ENCODE measurements at regions not wholly inside any gene's neighbourhood (a gene's known extent, or its start where the extent isn't known, plus 50 kb on each side); places are given as distances from the start of the nearest gene placed in this dataset.

- no peak for DNase-seq (ENCODE audit: low read depth, low spot score)
- in situ Hi-C loops (cut with HindIII; ENCODE audit: low pct_unique_long_range_greater_than_20kb, low sequenced_read_pairs), result no loop called here
Measured at GRCh38 chr4:176383273-176384077, 63.7 kb downstream of the SPCS3 start.

GRCh38 chr4:176385601-176386000 is 65.8 kb downstream of the SPCS3 start:
- DNase-seq (ENCODE audit: low read depth, low spot score), result no peak
- in situ Hi-C loops (cut with HindIII; ENCODE audit: low pct_unique_long_range_greater_than_20kb, low sequenced_read_pairs), result no loop called here

- in situ Hi-C loops (cut with HindIII; ENCODE audit: low pct_unique_long_range_greater_than_20kb, low sequenced_read_pairs), result no loop called here
- peak; percentile 32 for DNase-seq (ENCODE audit: low read depth, low spot score)
Measured at GRCh38 chr4:176387571-176387970, 67.8 kb downstream of the SPCS3 start.

- in situ Hi-C loops (cut with HindIII; ENCODE audit: low pct_unique_long_range_greater_than_20kb, low sequenced_read_pairs), result no loop called here
- DNase-seq (ENCODE audit: low read depth, low spot score), result no peak
Measured at GRCh38 chr4:176393306-176394013, 73.7 kb downstream of the SPCS3 start.

GRCh38 chr4:176400816-176401461 is 81.2 kb downstream of the SPCS3 start:
- no peak for DNase-seq (ENCODE audit: low read depth, low spot score)
- in situ Hi-C loops (cut with HindIII; ENCODE audit: low pct_unique_long_range_greater_than_20kb, low sequenced_read_pairs), result no loop called here

- DNase-seq (ENCODE audit: low read depth, low spot score), result no peak
- in situ Hi-C loops (cut with HindIII; ENCODE audit: low pct_unique_long_range_greater_than_20kb, low sequenced_read_pairs), result no loop called here
Measured at GRCh38 chr4:176404621-176405020, 84.9 kb downstream of the SPCS3 start.

- in situ Hi-C loops (cut with HindIII; ENCODE audit: low pct_unique_long_range_greater_than_20kb, low sequenced_read_pairs), result no loop called here
- no peak for DNase-seq (ENCODE audit: low read depth, low spot score)
Measured at GRCh38 chr4:176406297-176406696, 86.5 kb downstream of the SPCS3 start.

- in situ Hi-C loops (cut with HindIII; ENCODE audit: low pct_unique_long_range_greater_than_20kb, low sequenced_read_pairs), result no loop called here
- no peak for DNase-seq (ENCODE audit: low read depth, low spot score)
Measured at GRCh38 chr4:176406736-176407135, 87.0 kb downstream of the SPCS3 start.

- in situ Hi-C loops (cut with HindIII; ENCODE audit: low pct_unique_long_range_greater_than_20kb, low sequenced_read_pairs), result no loop called here
- no peak for DNase-seq (ENCODE audit: low read depth, low spot score)
Measured at GRCh38 chr4:176409627-176410026, 89.9 kb downstream of the SPCS3 start.

GRCh38 chr4:176413171-176413570 is 93.4 kb downstream of the SPCS3 start:
- in situ Hi-C loops (cut with HindIII; ENCODE audit: low pct_unique_long_range_greater_than_20kb, low sequenced_read_pairs), result no loop called here
- DNase-seq (ENCODE audit: low read depth, low spot score), result no peak

GRCh38 chr4:176422001-176422400 is 102.2 kb downstream of the SPCS3 start:
- in situ Hi-C loops (cut with HindIII; ENCODE audit: low pct_unique_long_range_greater_than_20kb, low sequenced_read_pairs), result no loop called here
- no peak for DNase-seq (ENCODE audit: low read depth, low spot score)

- no peak for DNase-seq (ENCODE audit: low read depth, low spot score)
- in situ Hi-C loops (cut with HindIII; ENCODE audit: low pct_unique_long_range_greater_than_20kb, low sequenced_read_pairs), result no loop called here
Measured at GRCh38 chr4:176422511-176422910, 102.7 kb downstream of the SPCS3 start.

- no peak for DNase-seq (ENCODE audit: low read depth, low spot score)
- in situ Hi-C loops (cut with HindIII; ENCODE audit: low pct_unique_long_range_greater_than_20kb, low sequenced_read_pairs), result no loop called here
Measured at GRCh38 chr4:176425035-176425434, 105.3 kb downstream of the SPCS3 start.

GRCh38 chr4:176432811-176433540 is 113.2 kb downstream of the SPCS3 start:
- in situ Hi-C loops (cut with HindIII; ENCODE audit: low pct_unique_long_range_greater_than_20kb, low sequenced_read_pairs), result no loop called here
- DNase-seq (ENCODE audit: low read depth, low spot score), result no peak

- in situ Hi-C loops (cut with HindIII; ENCODE audit: low pct_unique_long_range_greater_than_20kb, low sequenced_read_pairs), result no loop called here
- no peak for DNase-seq (ENCODE audit: low read depth, low spot score)
Measured at GRCh38 chr4:176433983-176434382, 114.2 kb downstream of the SPCS3 start.

GRCh38 chr4:176435901-176436292 is 116.1 kb downstream of the SPCS3 start:
- in situ Hi-C loops (cut with HindIII; ENCODE audit: low pct_unique_long_range_greater_than_20kb, low sequenced_read_pairs), result no loop called here
- DNase-seq (ENCODE audit: low read depth, low spot score), result no peak

- no peak for DNase-seq (ENCODE audit: low read depth, low spot score)
- in situ Hi-C loops (cut with HindIII; ENCODE audit: low pct_unique_long_range_greater_than_20kb, low sequenced_read_pairs), result no loop called here
Measured at GRCh38 chr4:176436293-176436973, 116.7 kb downstream of the SPCS3 start.

- in situ Hi-C loops (cut with HindIII; ENCODE audit: low pct_unique_long_range_greater_than_20kb, low sequenced_read_pairs), result no loop called here
- no peak for DNase-seq (ENCODE audit: low read depth, low spot score)
Measured at GRCh38 chr4:176437756-176438155, 118.0 kb downstream of the SPCS3 start.
